ENCODE measurements at regions not wholly inside any gene's neighbourhood (a gene's known extent, or its start where the extent isn't known, plus 50 kb on each side); places are given as distances from the start of the nearest gene placed in this dataset.

GRCh38 chr20:47950913-47951283, 165.6 kb upstream of the SULF2 start:
- ATAC-seq = no peak
- Histone ChIP-seq H3K9me3 (replicated peaks; ENCODE audit: control insufficient read depth, insufficient read depth, low read length) (no peaks in the 10 kb centered on the region; the same call in 2 of the 3 replicates), H3K4me1 (ENCODE audit: control insufficient read depth, insufficient read depth, low read length) (no peaks in the 10 kb centered on the region), H3K27me3 (replicated peaks in 1 of 2; ENCODE audit: control insufficient read depth in 2 of 2, insufficient read depth in 2 of 2, low read length in 1 of 2) (peaks cover 0 to 2% of the 10 kb centered on the region in 2 experiments; a peak in 2 of 4 replicates), H4K20me1 (ENCODE audit: control insufficient read depth, insufficient read depth) (no peaks in the 10 kb centered on the region), H3K9ac (ENCODE audit: control insufficient read depth, insufficient read depth, low read length) (no peak overlapping the region), H3K36me3 (ENCODE audit: control insufficient read depth in 2 of 2, insufficient read depth in 2 of 2, low read length in 1 of 2) (no peaks in the 10 kb centered on the region), H3K4me2 (ENCODE audit: control insufficient read depth, insufficient read depth) (no peak overlapping the region), H3K79me2 (ENCODE audit: control insufficient read depth, insufficient read depth, low read length) (no peaks in the 10 kb centered on the region), H2AFZ (ENCODE audit: control insufficient read depth, low read depth, low read length) (no peak overlapping the region), H3K4me3 (no peak overlapping the region), H3K27ac (ENCODE audit: control insufficient read depth, insufficient read depth) (no peak overlapping the region)
- TF ChIP-seq USF2 (IDR thresholded peaks at IDR 0.05; ENCODE audit: borderline replicate concordance, low read depth, low read length) (no peak), BRCA1 (IDR thresholded peaks at IDR 0.05; ENCODE audit: low read depth, low read length) (no peak), MEF2A (IDR thresholded peaks at IDR 0.05; ENCODE audit: insufficient read depth, low read depth, low read length) (no peak), MYC (IDR thresholded peaks at IDR 0.05; ENCODE audit: insufficient read depth, insufficient read length, insufficient replicate concordance, low read length, severe bottlenecking) (no peak), NFXL1 (IDR thresholded peaks at IDR 0.05; ENCODE audit: borderline replicate concordance) (peak; percentile 17; the same call in 1 of the 2 replicates)
- BruUV-seq (replicated peaks) = no TSS peak
- WGBS (ENCODE audit: insufficient coverage, insufficient replicate concordance, low lambda C conversion rate, missing lambda C conversion rate) = 58% methylated on average over 24 of the region's 24 CpGs
- CTCF ChIA-PET = no interaction called here
- POLR2A ChIA-PET = no interaction called here
- in situ Hi-C loops (cut with MboI) (no loop called here), intact Hi-C loops (cut with micrococcal nuclease; ENCODE audit: unreplicated experiment) (no loop called here)
- no peak for DNase-seq (ENCODE audit: low read depth, low spot score)
- FAIRE-seq = no peak
- SMC1A ChIA-PET (ENCODE audit: uncharacterized antibody, unreplicated experiment) = no interaction called here
- RAD21 ChIA-PET (ENCODE audit: unreplicated experiment) = no interaction called here

GRCh38 chr20:47950124-47950912, 165.0 kb upstream of the SULF2 start:
- CTCF ChIA-PET = no interaction called here
- FAIRE-seq = no peak
- Histone ChIP-seq H3K27ac (ENCODE audit: control insufficient read depth, insufficient read depth) (no peak overlapping the region), H3K4me3 (no peak overlapping the region), H4K20me1 (ENCODE audit: control insufficient read depth, insufficient read depth) (no peaks in the 10 kb centered on the region), H3K9me3 (replicated peaks; ENCODE audit: control insufficient read depth, insufficient read depth, low read length) (no peaks in the 10 kb centered on the region; the same call in 2 of the 3 replicates), H2AFZ (ENCODE audit: control insufficient read depth, low read depth, low read length) (no peak overlapping the region), H3K9ac (ENCODE audit: control insufficient read depth, insufficient read depth, low read length) (no peak overlapping the region), H3K4me1 (ENCODE audit: control insufficient read depth, insufficient read depth, low read length) (no peaks in the 10 kb centered on the region), H3K79me2 (ENCODE audit: control insufficient read depth, insufficient read depth, low read length) (no peaks in the 10 kb centered on the region), H3K4me2 (ENCODE audit: control insufficient read depth, insufficient read depth) (no peak overlapping the region), H3K27me3 (replicated peaks in 1 of 2; ENCODE audit: control insufficient read depth in 2 of 2, insufficient read depth in 2 of 2, low read length in 1 of 2) (peaks cover 0 to 2% of the 10 kb centered on the region in 2 experiments; a peak in 2 of 4 replicates), H3K36me3 (ENCODE audit: control insufficient read depth in 2 of 2, insufficient read depth in 2 of 2, low read length in 1 of 2) (no peaks in the 10 kb centered on the region)
- RAD21 ChIA-PET (ENCODE audit: unreplicated experiment) = no interaction called here
- no peak for DNase-seq (ENCODE audit: low read depth, low spot score)
- SMC1A ChIA-PET (ENCODE audit: uncharacterized antibody, unreplicated experiment) = interaction anchor here (1.0 kb wide), 1 partner anchor 14 kb away, joined by 3 read pairs; no protein-coding TSS in a partner anchor
- intact Hi-C loops (cut with micrococcal nuclease; ENCODE audit: unreplicated experiment) (no loop called here), in situ Hi-C loops (cut with MboI) (no loop called here)
- no peak for ATAC-seq
- TF ChIP-seq ETV6 (conservative IDR thresholded peaks at IDR 0.05 in 1 of 2, IDR thresholded peaks at IDR 0.05 in 1 of 2; ENCODE audit: borderline replicate concordance in 1 of 2, low read depth in 1 of 2) = peak in 1 of 2 experiments; percentile 76; a peak in 1 of 4 replicates
- no peak for TF ChIP-seq IKZF2 (IDR thresholded peaks at IDR 0.05)
- TF ChIP-seq BCL11A (IDR thresholded peaks at IDR 0.05; ENCODE audit: low read depth, low read length) = no peak
- TF ChIP-seq LARP7 (IDR thresholded peaks at IDR 0.05) = no peak
- TF ChIP-seq ZNF24 (IDR thresholded peaks at IDR 0.05) = no peak
- BruUV-seq (replicated peaks) = no TSS peak
- POLR2A ChIA-PET = no interaction called here
- WGBS (ENCODE audit: insufficient coverage, insufficient replicate concordance, low lambda C conversion rate, missing lambda C conversion rate) = 48% methylated on average over 11 of the region's 11 CpGs
